ENCODE measurements at regions not wholly inside any gene's neighbourhood (a gene's known extent, or its start where the extent isn't known, plus 50 kb on each side); places are given as distances from the start of the nearest gene placed in this dataset.
"Not testable (repeated sequence)": the region's sequence is repeated elsewhere in the genome, so short reads cannot be mapped to it uniquely, and the experiment has no call there.

GRCh38 chrX:466836-467235 is 80.1 kb upstream of the PPP2R3B start:
- not testable (repeated sequence) for TF ChIP-seq LEF1 (IDR thresholded peaks at IDR 0.05; ENCODE audit: borderline replicate concordance); FOXK2 (IDR thresholded peaks at IDR 0.05); ELF4 (IDR thresholded peaks at IDR 0.05); ARNT (IDR thresholded peaks at IDR 0.05); HDGF (IDR thresholded peaks at IDR 0.05; ENCODE audit: borderline replicate concordance); NFRKB (IDR thresholded peaks at IDR 0.05)
- TF ChIP-seq, protein P1, sequence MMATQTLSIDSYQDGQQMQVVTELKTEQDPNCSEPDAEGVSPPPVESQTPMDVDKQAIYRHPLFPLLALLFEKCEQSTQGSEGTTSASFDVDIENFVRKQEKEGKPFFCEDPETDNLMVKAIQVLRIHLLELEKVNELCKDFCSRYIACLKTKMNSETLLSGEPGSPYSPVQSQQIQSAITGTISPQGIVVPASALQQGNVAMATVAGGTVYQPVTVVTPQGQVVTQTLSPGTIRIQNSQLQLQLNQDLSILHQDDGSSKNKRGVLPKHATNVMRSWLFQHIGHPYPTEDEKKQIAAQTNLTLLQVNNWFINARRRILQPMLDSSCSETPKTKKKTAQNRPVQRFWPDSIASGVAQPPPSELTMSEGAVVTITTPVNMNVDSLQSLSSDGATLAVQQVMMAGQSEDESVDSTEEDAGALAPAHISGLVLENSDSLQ (IDR thresholded peaks at IDR 0.05), result not testable (repeated sequence)

Measured in HEK293T (cell line).